CD4-positive, alpha-beta T cell treated with Interleukin-10 for 1 hour (primary cell): ENCODE measurements at regions not wholly inside any gene's neighbourhood (a gene's known extent, or its start where the extent isn't known, plus 50 kb on each side); places are given as distances from the start of the nearest gene placed in this dataset.

Source experiments
- DNase-seq: peaks from one replicate; pipeline ENCODE4 v3.0.0-alpha.2; 2020

DNA sequence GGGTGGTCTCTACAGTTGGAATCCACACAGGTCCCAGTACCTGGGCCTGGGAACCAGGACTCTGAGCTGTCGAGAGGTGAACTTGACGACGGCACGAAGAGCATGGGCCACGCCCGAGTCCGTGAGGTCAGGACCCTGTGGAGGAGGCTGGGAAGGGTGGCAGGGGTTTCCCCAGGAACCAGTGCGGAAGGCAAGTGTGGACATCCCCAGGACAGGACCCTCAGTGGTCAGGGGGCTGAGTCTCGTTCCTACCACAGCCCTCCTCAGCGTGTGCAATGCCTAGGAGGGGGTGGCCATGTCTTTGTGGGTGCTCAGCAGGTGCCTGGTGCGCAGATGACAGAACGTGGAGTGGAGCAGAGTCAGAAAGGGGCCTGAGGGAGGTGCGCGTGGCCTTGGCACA lies 335.6 kb upstream of the SALL3 start:
- DNase-seq: no peak

DNA sequence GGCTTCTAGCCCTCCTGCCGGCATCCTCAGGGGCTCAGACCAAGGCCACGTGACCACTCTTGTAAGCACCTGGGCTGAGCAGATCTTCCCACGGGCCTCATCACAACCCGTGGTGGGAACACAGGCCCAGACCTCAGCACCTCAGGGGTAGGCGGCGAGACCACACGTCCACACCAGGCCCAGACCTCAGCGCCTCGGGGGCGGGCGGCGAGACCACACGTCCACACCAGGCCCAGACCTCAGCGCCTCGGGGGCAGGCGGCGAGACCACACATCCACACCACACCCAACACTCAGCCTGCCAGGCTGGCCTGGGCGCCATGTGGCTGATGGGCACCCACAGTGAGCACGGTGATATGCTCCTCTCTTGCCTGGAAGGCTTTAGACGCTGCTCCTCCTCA lies 334.4 kb upstream of the SALL3 start:
- DNase-seq: no peak

DNA sequence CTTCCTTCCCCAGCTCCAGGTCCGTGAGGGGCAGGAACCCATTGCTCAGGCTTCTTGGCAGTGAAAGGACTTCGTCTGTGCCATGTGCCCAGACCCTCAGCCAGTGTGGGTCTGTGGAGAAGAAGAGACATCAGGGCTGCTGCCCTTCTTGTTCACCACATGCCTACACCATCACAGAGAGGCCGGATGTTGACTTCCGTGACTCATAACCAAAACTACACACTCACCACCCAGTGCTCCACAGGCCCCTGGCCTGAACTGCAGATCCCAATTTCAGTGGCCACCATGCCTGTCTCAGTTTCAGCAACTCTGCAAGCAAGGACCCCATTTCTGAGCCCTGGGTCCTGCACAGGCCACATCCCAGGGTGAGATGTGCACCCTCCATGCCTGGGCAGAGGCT lies 332.6 kb upstream of the SALL3 start:
- no peak for DNase-seq

DNA sequence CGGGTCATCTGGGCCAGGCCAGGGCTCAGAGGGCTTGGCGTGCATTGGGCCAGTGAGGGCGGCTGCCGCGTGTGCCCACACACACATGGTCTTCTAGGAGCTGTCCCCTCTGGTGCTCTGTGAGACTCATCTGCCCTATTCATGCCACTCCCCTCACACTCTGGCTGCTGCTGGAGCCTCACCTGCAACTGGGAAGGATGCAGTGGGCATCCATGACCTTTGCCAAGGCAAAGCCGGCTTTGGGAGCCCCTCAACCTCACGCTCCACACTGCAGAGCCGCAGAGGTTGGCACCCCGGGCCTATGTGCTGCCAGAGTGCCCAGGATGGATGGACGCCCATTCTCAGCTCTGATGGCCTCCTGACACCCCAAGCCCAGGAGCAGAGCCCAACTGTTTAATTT lies 330.2 kb upstream of the SALL3 start:
- DNase-seq: no peak

DNA sequence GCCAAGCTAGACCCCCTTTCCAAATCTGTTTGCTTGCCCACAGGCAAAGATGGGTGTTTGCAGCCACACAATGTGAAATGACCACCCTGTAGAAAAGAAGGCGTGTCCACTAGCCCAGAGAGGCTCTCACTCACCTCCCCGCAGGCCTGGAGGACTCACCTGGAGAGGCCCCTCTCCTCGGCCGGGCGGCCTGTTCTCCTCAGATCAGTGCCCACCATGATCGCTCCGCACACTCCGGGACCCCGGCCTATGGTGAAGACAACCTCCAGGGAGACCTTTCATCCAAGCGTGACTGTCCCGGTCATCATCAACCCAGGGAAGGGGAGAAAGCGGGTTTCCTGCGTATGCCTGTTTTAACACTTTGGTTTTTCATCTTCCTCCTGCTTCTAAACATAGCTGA lies 328.7 kb upstream of the SALL3 start:
- no peak for DNase-seq

DNA sequence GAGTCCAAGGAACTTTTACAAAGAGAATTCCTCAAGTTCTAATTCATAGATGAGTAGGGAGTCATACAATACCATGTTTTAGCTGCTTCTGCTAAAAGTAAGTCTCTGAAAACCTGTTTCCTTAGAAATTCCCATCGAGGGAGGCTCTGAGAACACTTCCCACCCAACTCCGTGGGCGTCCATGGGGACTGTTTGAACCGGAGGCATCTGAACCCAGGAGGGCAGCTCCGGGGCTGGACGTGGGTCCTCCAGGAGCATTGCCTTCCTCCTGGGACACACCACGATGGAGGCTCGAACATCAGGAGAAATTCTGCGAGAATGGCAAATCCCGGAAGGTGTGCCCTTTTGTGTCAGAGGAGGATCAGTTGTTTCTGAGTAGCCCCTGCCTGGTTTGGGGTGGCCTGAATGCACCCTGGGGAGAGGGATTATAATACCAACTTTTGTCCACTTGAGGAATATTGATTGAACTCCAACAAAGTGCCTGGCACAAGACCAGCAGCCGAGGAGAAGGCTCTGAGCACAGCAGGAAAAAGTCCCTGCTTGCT lies 327.5 kb upstream of the SALL3 start:
- no peak for DNase-seq

DNA sequence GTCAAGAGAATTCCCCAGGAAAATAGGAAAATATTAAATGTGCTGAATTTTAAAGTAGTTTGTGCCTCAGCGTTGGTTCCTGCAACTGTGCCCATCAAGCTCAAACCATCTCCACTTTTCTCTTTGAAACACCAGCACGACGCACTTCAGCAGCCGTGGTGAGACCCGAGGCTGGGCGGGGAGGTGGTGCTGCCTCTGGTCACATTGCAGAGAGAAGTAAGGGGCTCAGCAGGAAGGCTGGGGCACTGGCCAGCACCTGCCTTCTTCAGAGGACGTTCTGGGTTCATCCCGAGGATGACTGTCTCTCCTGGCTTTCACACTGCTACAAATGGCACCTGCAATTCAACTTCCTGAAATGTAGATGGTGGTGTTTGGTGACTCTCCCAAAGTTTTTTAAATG lies 323.7 kb upstream of the SALL3 start:
- no peak for DNase-seq

DNA sequence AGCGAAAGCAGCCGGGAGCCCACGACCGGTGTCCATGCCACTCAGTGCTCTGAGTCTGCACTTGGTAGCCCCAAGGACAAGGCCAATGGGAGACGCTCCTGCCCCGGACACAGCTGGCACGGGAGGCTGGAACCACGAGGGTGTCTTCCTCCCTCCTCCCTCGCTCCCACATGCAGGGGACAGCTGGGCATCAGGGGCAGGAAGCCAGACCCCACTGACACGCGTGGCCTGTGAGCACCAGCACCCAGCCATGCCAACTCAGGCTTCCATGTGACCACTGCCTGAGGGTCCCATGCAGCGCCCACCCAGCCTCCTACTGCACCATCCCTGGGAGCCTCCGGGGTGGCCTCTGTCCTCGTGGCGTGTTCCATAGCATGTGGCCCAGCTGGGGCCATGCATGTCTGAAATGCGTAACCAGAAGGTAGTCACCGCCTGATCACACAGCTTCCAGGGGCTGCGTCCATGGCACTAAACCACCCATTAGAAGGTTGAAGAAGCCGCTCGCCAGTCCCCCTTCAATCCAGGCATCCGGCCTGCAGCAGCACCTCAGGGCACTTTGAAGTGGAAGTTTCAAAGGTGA lies 323.2 kb upstream of the SALL3 start:
- DNase-seq: no peak

DNA sequence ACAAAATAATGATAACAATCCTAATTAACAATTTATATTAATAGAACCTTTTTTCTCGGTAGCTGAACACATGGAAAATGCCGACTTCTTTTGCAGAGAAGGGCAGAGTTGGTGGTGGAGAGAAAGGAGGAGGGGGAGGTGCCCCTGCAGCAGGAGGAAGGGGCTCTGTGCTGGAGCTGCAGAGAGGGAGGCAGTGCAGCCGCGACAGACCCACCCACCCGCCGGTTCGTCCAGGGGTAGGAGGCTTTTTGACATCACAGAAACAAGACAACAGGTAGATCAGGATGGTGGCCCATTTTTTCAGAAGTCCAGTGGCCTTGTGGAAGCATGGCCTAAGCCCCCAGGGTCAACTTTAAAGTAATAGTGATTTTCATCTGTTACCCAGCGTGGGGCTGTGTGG lies 321.1 kb upstream of the SALL3 start:
- DNase-seq: no peak

DNA sequence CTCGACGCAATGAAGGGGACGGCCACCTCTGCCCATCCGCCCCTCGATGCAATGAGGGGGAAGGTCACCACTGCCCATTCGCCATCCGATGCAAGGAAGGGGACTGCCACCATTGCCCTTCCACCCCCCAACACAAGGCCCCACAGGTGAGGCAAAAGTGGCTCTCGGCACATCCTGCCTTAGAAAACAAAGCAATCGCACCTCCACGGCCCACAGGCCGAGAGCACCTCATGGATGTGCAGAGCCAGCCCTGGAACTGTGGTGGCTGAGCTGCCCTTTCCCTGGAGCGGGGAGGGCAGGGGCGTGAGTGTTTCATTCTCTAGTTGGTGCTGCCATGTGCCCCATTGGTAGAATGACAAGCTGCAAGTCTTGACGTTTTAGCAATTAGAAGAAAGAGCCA lies 320.6 kb upstream of the SALL3 start:
- DNase-seq: no peak

DNA sequence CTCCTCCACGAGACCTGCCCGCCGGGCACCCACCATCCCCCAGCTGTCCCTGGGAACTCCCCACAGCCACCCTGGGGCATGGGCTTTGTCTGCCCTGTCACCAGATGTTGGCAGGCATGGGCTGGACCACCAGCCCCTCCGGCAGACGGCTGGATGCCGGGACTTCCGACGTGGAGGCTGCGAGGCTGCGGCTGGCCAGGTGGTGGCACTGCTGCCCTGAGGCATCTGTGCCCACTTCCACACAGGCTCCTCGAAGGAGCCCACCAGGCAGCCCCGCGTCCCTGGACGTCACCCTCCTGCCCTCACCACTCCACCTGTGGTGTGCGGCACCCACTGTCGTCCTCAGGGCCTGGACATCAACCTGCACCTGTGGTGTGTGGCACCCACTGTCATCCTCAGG lies 319.9 kb upstream of the SALL3 start:
- no peak for DNase-seq

DNA sequence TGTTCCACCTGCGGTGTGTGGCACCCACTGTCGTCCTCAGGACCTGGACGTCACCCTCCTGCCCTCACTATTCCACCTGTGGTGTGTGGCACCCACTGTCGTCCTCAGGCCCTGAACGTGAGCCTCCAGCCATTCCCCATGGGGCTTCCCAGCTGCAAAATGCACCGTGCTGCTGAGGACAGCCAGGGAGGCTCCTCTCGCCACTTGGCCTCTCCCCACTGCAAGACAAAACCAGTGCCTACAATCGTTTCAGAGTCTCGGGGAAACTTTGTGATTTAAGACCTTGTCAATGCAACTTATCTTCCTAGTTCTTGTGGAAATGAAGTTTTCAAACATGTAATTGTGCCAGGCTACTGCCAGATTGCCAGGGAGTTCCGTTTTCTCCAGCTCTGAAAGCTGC lies 319.3 kb upstream of the SALL3 start:
- DNase-seq: no peak

DNA sequence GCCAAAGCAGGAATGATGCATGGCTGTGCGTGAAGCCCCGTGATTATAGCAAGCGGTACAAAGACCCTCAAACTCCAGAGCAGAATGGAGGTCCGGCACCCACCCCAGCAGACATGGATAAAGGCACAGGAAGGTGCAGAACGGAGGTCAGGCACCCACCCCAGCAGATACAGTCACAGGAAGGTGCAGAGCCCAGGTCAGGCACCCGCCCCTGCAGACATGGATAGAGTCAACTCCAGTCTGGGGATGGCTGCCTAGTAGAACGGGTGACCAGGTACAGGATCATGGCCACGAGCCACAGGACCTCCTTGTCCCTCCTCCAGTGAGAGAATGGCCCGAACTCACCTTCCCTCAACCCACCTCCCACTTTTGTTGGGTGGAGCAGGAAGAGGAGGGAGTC lies 318.3 kb upstream of the SALL3 start:
- no peak for DNase-seq

DNA sequence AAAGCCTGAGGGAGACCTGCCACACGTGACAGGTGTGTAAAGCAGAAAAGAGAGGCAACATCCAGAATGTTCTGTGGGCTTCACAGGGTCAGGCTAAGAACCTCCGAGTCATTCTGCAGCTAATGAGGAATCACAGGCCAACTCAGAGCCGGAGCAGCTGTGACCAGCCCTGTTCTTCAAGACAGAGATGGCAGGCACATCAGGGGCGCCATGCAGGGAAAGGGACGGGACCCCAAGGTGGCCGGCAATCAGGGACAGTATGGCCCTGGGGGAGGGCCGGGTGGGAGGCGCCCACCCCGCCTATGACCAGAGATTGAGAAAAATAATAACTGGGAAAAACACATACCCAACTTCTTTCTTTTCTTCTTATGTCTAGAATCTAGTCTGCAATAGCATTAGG lies 316.7 kb upstream of the SALL3 start:
- DNase-seq: no peak

DNA sequence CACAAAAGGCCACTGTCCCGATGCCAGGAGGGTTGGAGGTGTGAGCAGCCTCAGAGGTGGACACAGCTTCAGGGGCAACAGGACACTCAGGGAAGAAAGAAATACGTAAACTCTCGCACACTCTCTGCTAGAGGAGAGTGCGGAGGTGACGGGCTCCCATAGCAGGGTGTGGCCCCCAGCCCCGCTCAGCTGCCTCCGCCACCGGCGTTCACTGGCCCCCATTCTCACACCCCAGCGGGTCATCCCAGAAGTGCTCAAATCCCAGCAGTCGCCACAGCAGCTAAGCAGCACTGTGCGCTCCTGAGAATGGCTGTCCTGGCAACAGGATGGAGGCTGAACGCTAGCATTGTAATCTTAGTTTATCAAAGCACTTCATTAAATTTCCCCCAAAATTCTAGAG lies 315.6 kb upstream of the SALL3 start:
- DNase-seq: no peak

DNA sequence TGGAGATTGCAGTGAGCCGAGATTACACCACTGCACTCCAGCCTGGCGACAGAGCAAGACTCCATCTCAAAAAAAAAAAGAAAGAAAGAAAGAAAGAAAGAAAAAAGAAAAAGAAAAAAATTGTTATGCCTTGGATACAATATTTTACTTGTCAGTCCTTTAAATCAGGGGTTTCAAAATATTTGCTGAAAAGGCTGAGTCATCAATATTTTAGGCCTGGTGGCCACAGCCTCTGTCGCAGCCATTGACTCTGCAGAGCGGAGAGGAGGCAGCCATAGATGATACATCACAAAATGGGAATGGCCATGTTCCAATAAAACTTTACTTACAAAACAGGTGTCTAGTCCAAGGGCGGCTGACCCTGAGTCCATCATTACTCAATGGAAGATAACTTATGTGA lies 314.8 kb upstream of the SALL3 start:
- DNase-seq: no peak

DNA sequence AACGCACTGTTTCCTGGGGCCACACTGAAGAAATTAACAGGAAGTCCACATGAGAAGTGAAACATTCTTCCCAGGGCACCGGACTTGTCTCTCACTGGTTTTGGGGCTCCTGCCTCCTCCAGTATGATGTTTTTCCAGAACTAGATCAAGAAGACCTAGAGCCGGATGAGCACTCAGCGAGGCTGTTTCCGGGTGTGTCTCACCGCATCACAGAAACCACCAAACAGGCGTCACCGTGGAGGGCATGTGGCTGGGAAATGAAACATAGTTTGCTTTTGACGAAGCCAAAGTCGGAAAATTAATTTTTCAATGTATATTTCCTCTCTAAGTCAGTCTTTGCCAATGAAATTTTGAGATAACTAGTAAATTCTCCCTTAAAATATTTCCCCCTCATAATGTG lies 314.0 kb upstream of the SALL3 start:
- DNase-seq: no peak

DNA sequence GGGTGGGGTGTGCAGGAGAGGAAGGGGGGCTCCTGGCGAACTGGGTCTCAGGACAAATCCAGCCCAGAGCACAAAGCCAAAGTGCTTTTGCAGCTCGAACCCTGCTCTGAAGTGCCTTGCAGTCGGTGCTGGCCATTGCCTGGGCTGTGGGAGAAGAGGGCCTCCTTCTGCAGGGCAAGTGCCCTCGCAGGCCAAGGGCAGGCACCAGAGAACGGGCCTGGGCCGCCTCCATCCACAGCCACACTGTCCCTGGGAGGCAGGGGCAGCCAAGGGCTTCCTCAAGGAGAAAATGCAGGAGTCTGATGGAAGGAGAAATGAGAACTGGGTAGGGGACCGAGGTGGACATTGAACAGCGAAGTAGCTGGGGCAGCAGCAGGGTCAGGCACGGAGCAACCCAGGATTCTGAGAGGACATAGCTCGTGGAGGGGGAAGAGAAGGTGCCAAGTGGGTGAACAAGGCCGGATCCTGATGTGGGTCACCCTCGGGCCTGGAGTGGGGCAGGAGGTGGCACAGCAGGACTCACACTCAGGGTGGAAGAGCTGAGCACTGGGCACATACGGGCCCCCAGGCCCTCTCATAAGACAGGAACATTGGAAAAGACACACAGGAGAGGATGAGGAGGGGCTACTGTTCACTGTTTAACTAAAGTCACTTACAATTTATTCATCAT lies 312.8 kb upstream of the SALL3 start:
- no peak for DNase-seq

DNA sequence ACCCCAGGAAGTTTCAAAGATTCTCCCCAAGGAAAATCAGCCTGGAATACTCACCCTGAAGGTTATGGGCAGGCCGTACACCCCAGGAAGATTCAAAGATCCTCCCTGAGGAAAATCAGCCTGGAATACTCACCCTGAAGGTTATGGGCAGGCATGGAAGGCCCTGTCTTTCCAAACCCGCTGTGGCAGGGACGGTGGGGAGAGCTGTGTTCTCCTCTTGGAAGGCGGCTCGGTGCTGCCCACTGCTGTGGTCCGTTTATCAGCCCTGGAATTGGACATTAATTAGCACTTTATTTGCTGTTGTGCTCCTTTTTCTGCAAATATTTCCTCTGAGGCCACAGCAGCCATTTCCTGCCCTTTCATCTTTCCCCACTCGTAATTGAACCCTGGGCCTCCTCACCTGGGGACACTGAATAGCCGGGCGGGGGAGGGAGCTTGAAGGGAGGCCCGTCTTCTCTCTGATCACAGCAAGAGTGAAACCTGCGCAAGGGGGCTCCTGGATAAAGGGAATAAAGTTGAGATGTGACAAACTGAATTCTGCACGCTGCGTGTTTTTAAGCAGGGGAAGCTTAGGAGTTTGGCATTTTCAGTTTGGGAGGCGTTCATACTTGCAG lies 308.7 kb upstream of the SALL3 start:
- no peak for DNase-seq

DNA sequence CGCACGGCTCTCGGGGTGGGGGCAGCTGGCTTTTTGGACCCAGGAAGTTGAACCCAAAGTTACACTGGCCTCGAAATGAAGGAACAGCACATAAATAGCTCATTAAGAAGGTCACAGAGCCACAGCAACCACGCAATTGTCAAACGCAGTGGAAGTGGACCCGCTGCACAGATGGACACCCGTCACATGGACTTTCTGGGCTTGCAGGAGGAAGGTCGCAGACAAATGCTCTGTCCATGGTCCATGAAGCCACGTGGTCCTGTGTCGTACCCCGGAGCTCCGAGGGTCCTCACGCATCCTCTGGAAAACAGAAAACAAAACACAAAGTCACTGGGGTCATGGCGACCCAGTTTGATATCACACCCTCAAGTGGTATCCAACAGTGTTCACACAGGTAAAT lies 308.1 kb upstream of the SALL3 start:
- no peak for DNase-seq

DNA sequence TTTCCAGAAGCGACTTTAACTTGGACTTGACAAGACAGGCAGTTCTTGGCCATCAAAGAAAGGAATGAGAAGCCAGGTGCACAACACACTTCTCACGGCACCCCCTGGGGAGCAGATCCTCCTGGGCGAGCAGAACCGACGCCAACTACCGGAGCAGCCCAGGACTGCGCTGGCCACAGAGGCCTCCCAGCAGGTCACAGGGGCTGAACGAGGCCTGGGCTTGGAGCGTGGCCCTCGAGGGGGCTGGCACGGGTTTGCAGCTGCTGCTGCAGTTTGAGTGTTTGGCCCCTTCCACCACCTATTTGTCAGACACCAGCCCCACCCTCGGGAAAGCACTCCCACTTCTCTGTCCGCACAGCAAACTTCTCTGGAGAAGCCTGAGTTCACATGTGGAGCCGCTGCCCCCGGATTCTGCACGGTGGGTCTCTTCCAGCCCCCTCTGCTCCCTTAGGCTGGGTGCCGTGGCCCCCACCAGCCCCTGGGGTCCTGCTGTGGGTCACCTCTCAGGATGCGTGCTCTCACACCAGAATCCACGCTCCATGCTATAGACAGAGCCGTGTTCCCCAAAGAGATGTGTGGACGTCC lies 306.7 kb upstream of the SALL3 start:
- DNase-seq: no peak

DNA sequence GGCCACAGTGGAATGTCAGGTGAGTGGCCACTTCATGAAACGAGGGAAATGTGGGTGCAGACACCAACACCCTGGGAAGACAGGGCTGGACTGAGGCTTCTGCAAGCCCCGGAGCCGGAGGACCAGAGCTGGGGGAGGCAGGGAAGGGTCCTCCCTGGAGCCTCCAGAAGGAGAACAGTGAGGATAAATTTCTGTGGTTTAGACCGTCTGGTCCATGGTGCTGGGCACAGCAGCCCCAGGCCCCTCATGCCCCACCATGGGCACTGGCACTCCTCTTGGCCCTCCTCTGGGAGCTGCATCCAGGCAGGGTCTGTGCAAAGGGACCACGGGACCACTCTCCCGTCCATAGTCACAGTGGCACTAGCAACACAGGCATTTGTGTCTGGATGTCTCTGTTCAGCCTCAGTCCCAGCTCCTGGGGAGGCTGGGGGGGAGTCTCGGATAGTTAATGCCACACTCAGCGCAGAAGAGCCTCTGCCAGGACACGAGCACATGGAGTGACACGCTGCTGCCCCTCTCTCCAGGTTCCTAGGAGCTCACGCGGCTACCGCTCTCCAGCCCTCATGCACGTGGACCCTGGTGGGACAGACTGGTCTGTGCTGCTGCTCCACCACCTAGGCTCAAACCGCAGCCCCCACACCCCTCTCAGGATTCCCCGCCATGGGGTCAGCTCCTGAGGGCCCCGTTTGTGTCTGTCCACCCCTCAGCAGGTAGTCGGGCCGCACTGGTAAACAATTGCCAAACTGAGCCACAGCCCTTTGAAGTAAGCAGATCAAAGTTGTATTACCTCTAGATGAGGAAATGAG lies 305.9 kb upstream of the SALL3 start:
- DNase-seq: no peak

DNA sequence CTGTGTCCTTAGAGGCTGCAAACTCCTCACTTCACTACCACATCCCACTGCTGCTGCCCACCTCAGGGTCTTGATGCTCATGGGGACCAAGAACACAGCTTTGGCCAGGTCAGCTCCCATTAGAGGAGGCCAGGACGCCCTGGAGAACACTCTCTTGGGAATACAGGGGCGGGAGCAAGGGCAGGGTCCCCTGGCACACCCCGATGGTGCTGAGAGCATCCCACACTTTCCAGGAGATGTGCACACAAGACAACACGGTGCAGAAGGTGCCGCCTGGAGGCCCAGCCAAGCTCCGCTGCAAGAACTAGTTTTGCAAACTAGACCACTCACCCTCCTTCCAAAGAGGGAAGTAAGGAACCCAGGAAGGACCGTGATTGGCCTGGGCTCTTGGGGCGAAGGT lies 304.4 kb upstream of the SALL3 start:
- no peak for DNase-seq
